ENCODE measurements at regions not wholly inside any gene's neighbourhood (a gene's known extent, or its start where the extent isn't known, plus 50 kb on each side); places are given as distances from the start of the nearest gene placed in this dataset.

DNA sequence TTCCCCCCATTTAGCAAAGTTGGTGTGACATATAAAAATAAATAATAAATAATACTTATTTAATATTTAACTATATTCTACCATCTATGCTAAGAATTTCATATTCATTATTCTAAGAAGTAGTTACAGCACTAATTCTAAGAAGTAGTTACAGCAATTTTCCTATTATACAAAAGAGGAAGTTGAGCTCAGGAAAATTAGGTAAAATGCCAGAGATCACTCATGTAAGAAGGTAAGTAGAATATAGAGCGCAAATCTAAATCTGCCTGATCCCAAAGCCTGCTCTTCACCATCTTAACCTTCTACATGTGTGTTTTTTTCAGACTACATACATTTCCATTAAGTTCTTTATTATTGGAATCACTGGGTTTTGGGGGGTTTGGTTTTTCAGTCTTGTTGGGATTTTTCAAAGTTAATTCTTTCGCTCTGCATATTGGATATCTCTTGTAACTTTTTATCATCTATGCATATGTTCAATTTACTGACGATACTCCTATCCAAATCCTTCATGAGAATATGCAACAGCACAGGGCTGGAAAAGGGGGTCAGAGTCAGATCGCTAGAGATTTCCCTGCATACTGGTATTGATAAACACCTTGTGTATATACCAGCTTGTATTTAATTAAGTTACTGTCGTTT lies 852.1 kb downstream of the MAT2B start:
- H3K79me2 ChIP-seq (ENCODE audit: control insufficient read depth, insufficient read depth, low read length), result no peaks in the 10 kb centered on the region
- intact Hi-C loops (cut with micrococcal nuclease) (no loop called here), dilution Hi-C loops (cut with MboI; ENCODE audit: extremely low pct_ligation_motif_present, low sequenced_read_pairs) (no loop called here)
- ChIA-PET CTCF (no interaction called here), POLR2A (no interaction called here)
- no peaks in the 10 kb centered on the region for H3K27me3 ChIP-seq (ENCODE audit: control insufficient read depth in 2 of 2, insufficient read depth in 2 of 2, low read length in 2 of 2)
- FAIRE-seq (no peak), DNase-seq (ENCODE audit: low read depth, low spot score) (no peak)
- H3K4me2 ChIP-seq (ENCODE audit: insufficient read depth, low read length), result no peak overlapping the region
- H3K4me3 ChIP-seq (replicated peaks in 1 of 3; ENCODE audit: insufficient read depth in 1 of 3, low read depth in 1 of 3, low read length in 3 of 3), result no peak overlapping the region
- H4K20me1 ChIP-seq (replicated peaks; ENCODE audit: control insufficient read depth, extremely low read depth, insufficient read depth, low read length), result no peaks in the 10 kb centered on the region
- H3K27ac ChIP-seq (ENCODE audit: insufficient read depth, low read depth, low read length), result no peak overlapping the region
- H3K9me1 ChIP-seq (replicated peaks; ENCODE audit: control insufficient read depth, extremely low read depth, insufficient read depth, low read length), result no peaks in the 10 kb centered on the region
- H3K4me1 ChIP-seq (ENCODE audit: control insufficient read depth, extremely low read depth, insufficient read depth, low read length), result no peaks in the 10 kb centered on the region
- BruUV-seq (replicated peaks), result no TSS peak
- TF ChIP-seq MYC (IDR thresholded peaks at IDR 0.05; ENCODE audit: low read depth, low read length) (no peak), GATA2 (IDR thresholded peaks at IDR 0.05; ENCODE audit: insufficient read depth, insufficient read length, low read depth, low read length) (no peak), FOS (IDR thresholded peaks at IDR 0.05; ENCODE audit: borderline replicate concordance, insufficient read depth, low read length) (no peak), JUN (IDR thresholded peaks at IDR 0.05; ENCODE audit: borderline replicate concordance, insufficient read depth, insufficient read length, low read depth) (no peak), POLR2A (IDR thresholded peaks at IDR 0.05; ENCODE audit: low read depth, low read length) (no peak), POLR2AphosphoS5 (IDR thresholded peaks at IDR 0.05; ENCODE audit: insufficient read depth, low read depth, low read length) (no peak), EZH2 (IDR thresholded peaks at IDR 0.05; ENCODE audit: borderline replicate concordance, low read depth, low read length, severe bottlenecking) (no peak)
- TF ChIP-seq, protein P1, sequence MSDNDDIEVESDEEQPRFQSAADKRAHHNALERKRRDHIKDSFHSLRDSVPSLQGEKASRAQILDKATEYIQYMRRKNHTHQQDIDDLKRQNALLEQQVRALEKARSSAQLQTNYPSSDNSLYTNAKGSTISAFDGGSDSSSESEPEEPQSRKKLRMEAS (IDR thresholded peaks at IDR 0.05; ENCODE audit: insufficient read depth, insufficient read length), result no peak
- TF ChIP-seq, protein P2, sequence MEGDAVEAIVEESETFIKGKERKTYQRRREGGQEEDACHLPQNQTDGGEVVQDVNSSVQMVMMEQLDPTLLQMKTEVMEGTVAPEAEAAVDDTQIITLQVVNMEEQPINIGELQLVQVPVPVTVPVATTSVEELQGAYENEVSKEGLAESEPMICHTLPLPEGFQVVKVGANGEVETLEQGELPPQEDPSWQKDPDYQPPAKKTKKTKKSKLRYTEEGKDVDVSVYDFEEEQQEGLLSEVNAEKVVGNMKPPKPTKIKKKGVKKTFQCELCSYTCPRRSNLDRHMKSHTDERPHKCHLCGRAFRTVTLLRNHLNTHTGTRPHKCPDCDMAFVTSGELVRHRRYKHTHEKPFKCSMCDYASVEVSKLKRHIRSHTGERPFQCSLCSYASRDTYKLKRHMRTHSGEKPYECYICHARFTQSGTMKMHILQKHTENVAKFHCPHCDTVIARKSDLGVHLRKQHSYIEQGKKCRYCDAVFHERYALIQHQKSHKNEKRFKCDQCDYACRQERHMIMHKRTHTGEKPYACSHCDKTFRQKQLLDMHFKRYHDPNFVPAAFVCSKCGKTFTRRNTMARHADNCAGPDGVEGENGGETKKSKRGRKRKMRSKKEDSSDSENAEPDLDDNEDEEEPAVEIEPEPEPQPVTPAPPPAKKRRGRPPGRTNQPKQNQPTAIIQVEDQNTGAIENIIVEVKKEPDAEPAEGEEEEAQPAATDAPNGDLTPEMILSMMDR (IDR thresholded peaks at IDR 0.05; ENCODE audit: extremely low read depth in 1 of 2, insufficient read depth in 1 of 2, low read depth in 1 of 2, low read length in 2 of 2), result no peak
- no peaks in the 10 kb centered on the region for H3K36me3 ChIP-seq (ENCODE audit: control insufficient read depth in 2 of 2, extremely low read depth in 1 of 2, insufficient read depth in 2 of 2, low read length in 2 of 2)
- no peaks in the 10 kb centered on the region for H3K9me3 ChIP-seq (replicated peaks; ENCODE audit: control insufficient read depth, insufficient read depth, low read length)
- no peak overlapping the region for H2AFZ ChIP-seq (ENCODE audit: low read depth, low read length)
- H3K9ac ChIP-seq (replicated peaks; ENCODE audit: extremely low read depth, insufficient read depth, low read length), result no peak overlapping the region

Data from endothelial cell of umbilical vein (primary cell).